ENCODE measurements at regions not wholly inside any gene's neighbourhood (a gene's known extent, or its start where the extent isn't known, plus 50 kb on each side); places are given as distances from the start of the nearest gene placed in this dataset.
A peak's percentile ranks its signal among the peaks of the same experiment; 100 is the strongest.

DNA sequence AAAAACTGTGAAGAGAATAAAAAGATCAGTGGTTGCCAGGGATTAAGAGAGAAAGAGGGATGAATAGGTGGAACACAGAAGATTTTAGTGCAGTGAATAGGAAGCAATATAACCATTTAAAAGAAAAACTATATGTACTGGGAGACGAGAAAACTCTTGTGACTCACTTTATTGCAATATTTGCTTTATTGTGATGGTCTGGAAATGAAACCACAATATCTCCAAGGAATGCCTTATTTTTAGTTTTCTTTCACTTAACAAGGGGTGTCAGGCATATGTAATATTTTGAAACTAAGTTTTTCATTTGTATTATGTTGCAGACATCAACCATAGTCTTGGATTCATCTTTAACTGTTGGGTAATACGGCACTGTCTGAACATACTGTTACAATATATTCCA lies 1308.2 kb downstream of the PCDH9 start:
- no peak for TF ChIP-seq CTCF (IDR thresholded peaks at IDR 0.05; ENCODE audit: low read depth, low read length, missing control alignments)
- in situ Hi-C loops (cut with HindIII; ENCODE audit: low sequenced_read_pairs), result no loop called here
- DNase-seq (ENCODE audit: low read depth), result no peak
- H3K4me3 ChIP-seq (ENCODE audit: low read depth, low read length), result no peak overlapping the region

DNA sequence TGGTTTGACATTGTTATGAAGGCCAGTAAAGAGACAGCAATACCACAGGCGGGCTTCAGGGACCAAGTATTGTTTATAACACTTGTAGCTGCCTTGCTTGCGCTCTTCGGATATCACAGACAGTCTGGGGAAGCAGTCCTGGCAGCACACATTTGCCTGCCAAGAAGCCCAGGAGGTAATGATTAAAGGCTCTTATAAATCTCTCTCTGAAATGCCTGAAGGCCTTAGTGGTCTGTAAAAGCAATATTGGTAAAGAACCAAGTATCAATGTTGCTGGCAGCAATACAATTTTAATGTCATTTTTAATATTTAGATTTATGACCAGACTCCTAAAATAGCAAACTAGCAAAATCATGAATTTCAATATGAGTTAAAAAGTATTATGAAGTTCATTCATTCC lies 1312.4 kb downstream of the PCDH9 start:
- in situ Hi-C loops (cut with HindIII; ENCODE audit: low sequenced_read_pairs), result no loop called here
- no peak overlapping the region for H3K4me3 ChIP-seq (ENCODE audit: low read depth, low read length)
- TF ChIP-seq CTCF (IDR thresholded peaks at IDR 0.05; ENCODE audit: low read depth, low read length, missing control alignments), result no peak
- DNase-seq (ENCODE audit: low read depth), result no peak

DNA sequence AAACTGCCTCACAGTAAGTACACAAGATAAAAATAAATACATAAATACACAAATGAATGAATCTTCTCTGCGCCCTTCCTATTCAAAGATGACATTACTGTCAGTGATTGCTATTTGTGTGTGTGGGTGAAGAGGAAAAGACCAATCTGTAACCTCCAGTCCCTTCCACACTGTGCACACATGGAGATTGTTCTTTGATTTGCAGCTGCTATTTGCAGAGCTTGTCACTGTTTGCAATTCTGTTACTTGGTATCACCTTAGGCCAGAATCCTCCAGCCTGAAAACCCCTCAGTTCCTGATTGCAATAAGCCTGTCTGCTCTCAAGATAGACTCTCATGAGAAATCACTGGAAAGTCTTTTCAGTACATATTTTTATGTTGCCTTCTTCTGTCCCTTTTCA lies 1314.9 kb downstream of the PCDH9 start:
- no peak for DNase-seq (ENCODE audit: low read depth)
- in situ Hi-C loops (cut with HindIII; ENCODE audit: low sequenced_read_pairs), result no loop called here
- no peak overlapping the region for H3K4me3 ChIP-seq (ENCODE audit: low read depth, low read length)
- TF ChIP-seq CTCF (IDR thresholded peaks at IDR 0.05; ENCODE audit: low read depth, low read length, missing control alignments), result no peak

GRCh38 chr13:65914716-65915115 lies 1315.4 kb downstream of the PCDH9 start:
- in situ Hi-C loops (cut with HindIII; ENCODE audit: low sequenced_read_pairs), result no loop called here
- H3K4me3 ChIP-seq (ENCODE audit: low read depth, low read length), result no peak overlapping the region
- no peak for TF ChIP-seq CTCF (IDR thresholded peaks at IDR 0.05; ENCODE audit: low read depth, low read length, missing control alignments)
- DNase-seq (ENCODE audit: low read depth), result no peak

GRCh38 chr13:65913173-65913572 lies 1317.0 kb downstream of the PCDH9 start:
- no peak for TF ChIP-seq CTCF (IDR thresholded peaks at IDR 0.05; ENCODE audit: low read depth, low read length, missing control alignments)
- DNase-seq (ENCODE audit: low read depth), result peak; percentile 78
- no peak overlapping the region for H3K4me3 ChIP-seq (ENCODE audit: low read depth, low read length)
- in situ Hi-C loops (cut with HindIII; ENCODE audit: low sequenced_read_pairs), result no loop called here

GRCh38 chr13:65912516-65912915 lies 1317.6 kb downstream of the PCDH9 start:
- in situ Hi-C loops (cut with HindIII; ENCODE audit: low sequenced_read_pairs), result no loop called here
- TF ChIP-seq CTCF (IDR thresholded peaks at IDR 0.05; ENCODE audit: low read depth, low read length, missing control alignments), result no peak
- H3K4me3 ChIP-seq (ENCODE audit: low read depth, low read length), result no peak overlapping the region

More at GRCh38 chr13:65912516-65912915, 1317.6 kb downstream of the PCDH9 start:
- DNase-seq (ENCODE audit: low read depth), result no peak
